ENCODE measurements at regions not wholly inside any gene's neighbourhood (a gene's known extent, or its start where the extent isn't known, plus 50 kb on each side); places are given as distances from the start of the nearest gene placed in this dataset.
"Not testable (repeated sequence)": the region's sequence is repeated elsewhere in the genome, so short reads cannot be mapped to it uniquely, and the experiment has no call there.

DNA sequence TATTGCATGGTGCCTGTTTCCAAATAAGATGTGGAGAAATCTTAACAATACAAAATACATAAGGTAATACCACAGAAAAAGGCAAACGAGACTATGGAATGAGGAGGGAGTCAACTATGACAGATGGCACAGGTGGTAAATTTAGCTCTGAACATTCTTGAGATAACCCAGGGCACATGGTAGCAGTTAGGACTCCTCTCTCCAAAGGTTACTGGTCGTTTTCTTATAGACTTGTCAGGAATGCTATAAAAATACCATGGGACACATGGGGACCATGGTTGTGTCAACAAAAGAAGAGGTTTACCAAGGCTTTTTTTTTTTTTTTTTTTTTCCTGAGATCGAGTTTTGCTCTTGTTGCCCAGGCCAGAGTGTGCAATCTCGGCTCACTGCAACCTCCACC lies 209.4 kb upstream of the RFX3 start:
- no peaks in the 10 kb centered on the region for H3K36me3 Mint-ChIP-seq (ENCODE audit: insufficient read depth in 1 of 3, low read depth in 3 of 3)
- no peak for DNase-seq
- H2BK120ac ChIP-seq (ENCODE audit: low read depth, low read length, poor library complexity, severe bottlenecking): no peak overlapping the region
- no peak overlapping the region for H3T11ph ChIP-seq (ENCODE audit: low read length)
- peaks cover 5 to 6% of the 10 kb centered on the region in 2 experiments for H3K4me1 Mint-ChIP-seq
- H2AFZ ChIP-seq (ENCODE audit: low read length): no peak overlapping the region
- H3K4me3 Mint-ChIP-seq: no peak overlapping the region
- H2BK12ac ChIP-seq (ENCODE audit: insufficient read length, low read depth, low read length): no peak overlapping the region
- no peak overlapping the region for H3K14ac ChIP-seq (ENCODE audit: insufficient read depth, low read length)
- no peak overlapping the region for H3K18ac ChIP-seq (ENCODE audit: insufficient read length, low read depth, low read length)
- no peak overlapping the region for H3K23ac ChIP-seq (ENCODE audit: insufficient read length, low read depth, low read length)
- no peak overlapping the region for H3K56ac ChIP-seq (ENCODE audit: insufficient read length, low read depth, low read length)
- no peak overlapping the region for H3K9ac ChIP-seq (ENCODE audit: extremely low read depth, insufficient read length, low read length)
- H4K91ac ChIP-seq (ENCODE audit: insufficient read length, low read depth, low read length): no peak overlapping the region
- TF ChIP-seq, protein P1, sequence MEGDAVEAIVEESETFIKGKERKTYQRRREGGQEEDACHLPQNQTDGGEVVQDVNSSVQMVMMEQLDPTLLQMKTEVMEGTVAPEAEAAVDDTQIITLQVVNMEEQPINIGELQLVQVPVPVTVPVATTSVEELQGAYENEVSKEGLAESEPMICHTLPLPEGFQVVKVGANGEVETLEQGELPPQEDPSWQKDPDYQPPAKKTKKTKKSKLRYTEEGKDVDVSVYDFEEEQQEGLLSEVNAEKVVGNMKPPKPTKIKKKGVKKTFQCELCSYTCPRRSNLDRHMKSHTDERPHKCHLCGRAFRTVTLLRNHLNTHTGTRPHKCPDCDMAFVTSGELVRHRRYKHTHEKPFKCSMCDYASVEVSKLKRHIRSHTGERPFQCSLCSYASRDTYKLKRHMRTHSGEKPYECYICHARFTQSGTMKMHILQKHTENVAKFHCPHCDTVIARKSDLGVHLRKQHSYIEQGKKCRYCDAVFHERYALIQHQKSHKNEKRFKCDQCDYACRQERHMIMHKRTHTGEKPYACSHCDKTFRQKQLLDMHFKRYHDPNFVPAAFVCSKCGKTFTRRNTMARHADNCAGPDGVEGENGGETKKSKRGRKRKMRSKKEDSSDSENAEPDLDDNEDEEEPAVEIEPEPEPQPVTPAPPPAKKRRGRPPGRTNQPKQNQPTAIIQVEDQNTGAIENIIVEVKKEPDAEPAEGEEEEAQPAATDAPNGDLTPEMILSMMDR (conservative IDR thresholded peaks at IDR 0.05): no peak
- no peak overlapping the region for H2BK15ac ChIP-seq (ENCODE audit: low read depth, low read length)
- H3K27me3 ChIP-seq (ENCODE audit: insufficient read depth, low read length): no peaks in the 10 kb centered on the region
- H4K20me1 ChIP-seq (ENCODE audit: control insufficient read depth, insufficient read depth, insufficient read length): no peaks in the 10 kb centered on the region
- no peak overlapping the region for H2BK5ac ChIP-seq (ENCODE audit: insufficient read length, low read length)
- H3K27ac ChIP-seq (ENCODE audit: insufficient read length, low read depth, low read length): no peak overlapping the region
- no peak overlapping the region for H3K4ac ChIP-seq (ENCODE audit: low read depth, low read length)
- no peak overlapping the region for H2BK20ac ChIP-seq (ENCODE audit: low read depth, low read length, poor library complexity, severe bottlenecking)
- H3K27ac Mint-ChIP-seq: no peak overlapping the region
- H4K8ac ChIP-seq (replicated peaks; ENCODE audit: insufficient read length, low read depth, low read length): no peak overlapping the region
- H3K9me3 ChIP-seq (ENCODE audit: control insufficient read depth, low read depth, low read length): no peaks in the 10 kb centered on the region
- H2AK5ac ChIP-seq (ENCODE audit: insufficient read length, low read length): no peak overlapping the region
- no peaks in the 10 kb centered on the region for H3K23me2 ChIP-seq (ENCODE audit: insufficient read length, low read depth, low read length, poor library complexity, severe bottlenecking)
- H3K79me2 ChIP-seq (ENCODE audit: insufficient read depth, low read length): no peaks in the 10 kb centered on the region
- H3K27me3 Mint-ChIP-seq (ENCODE audit: low read depth): no peaks in the 10 kb centered on the region; the same call in 1 of the 2 replicates
- peaks cover 0 to 2% of the 10 kb centered on the region in 2 experiments; a peak in 1 of 5 replicates for H3K9me3 Mint-ChIP-seq
- no peak overlapping the region for H4K5ac ChIP-seq (ENCODE audit: insufficient read length, low read depth, low read length)
- no CpG with 5 or more reads among the region's 4 CpGs for WGBS (ENCODE audit: extremely low coverage, insufficient read length, low lambda C conversion rate)
- no peaks in the 10 kb centered on the region; the same call in 1 of the 2 replicates for H3K4me1 ChIP-seq (ENCODE audit: insufficient read depth, low read length)
- no peak overlapping the region for H3K4me2 ChIP-seq (ENCODE audit: insufficient read depth, insufficient read length, low read length)
- H3K79me1 ChIP-seq (ENCODE audit: insufficient read depth, low read depth, low read length, poor library complexity, severe bottlenecking): no peaks in the 10 kb centered on the region

DNA sequence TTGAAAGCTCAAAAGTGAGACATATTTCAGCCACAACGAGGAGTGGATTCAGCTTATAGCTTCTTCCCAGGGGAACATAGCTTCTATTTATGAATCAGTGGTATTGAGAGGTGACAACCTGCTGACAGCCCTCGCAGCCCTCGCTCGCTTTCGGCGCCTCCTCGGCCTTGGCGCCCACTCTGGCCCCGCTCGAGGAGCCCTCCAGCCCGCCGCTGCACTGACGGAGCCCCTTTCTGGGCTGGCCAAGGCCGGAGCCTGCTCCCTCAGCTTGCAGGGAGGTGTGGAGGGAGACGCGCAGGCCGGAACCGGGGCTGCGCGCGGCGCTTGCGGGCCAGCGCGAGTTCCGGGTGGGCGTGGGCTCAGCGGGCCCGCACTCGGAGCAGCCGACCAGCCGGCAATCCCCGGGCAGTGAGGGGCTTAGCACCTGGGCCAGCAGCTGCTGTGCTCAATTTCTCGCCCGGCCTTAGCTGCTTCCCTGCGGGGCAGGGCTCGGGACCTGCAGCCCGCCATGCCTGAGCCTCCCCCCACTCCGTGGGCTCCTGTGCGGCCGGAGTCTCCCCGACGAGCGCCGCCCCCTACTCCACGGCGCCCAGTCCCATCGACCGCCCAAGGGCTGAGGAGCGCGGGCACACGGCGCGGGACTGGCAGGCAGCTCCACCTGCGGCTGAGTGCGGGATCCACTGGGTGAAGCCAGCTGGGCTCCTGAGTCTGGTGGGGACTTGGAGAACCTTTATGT lies 207.9 kb upstream of the RFX3 start:
- H3K36me3 Mint-ChIP-seq (ENCODE audit: insufficient read depth in 1 of 3, low read depth in 3 of 3); H2BK12ac ChIP-seq (ENCODE audit: insufficient read length, low read depth, low read length); H4K20me1 ChIP-seq (ENCODE audit: control insufficient read depth, insufficient read depth, insufficient read length); H3K56ac ChIP-seq (ENCODE audit: insufficient read length, low read depth, low read length); H2BK20ac ChIP-seq (ENCODE audit: low read depth, low read length, poor library complexity, severe bottlenecking); H3K27ac Mint-ChIP-seq; H3K4me2 ChIP-seq (ENCODE audit: insufficient read depth, insufficient read length, low read length); H4K8ac ChIP-seq (replicated peaks; ENCODE audit: insufficient read length, low read depth, low read length); H3T11ph ChIP-seq (ENCODE audit: low read length); H3K27me3 Mint-ChIP-seq (ENCODE audit: low read depth); H3K79me2 ChIP-seq (ENCODE audit: insufficient read depth, low read length); H3K23ac ChIP-seq (ENCODE audit: insufficient read length, low read depth, low read length); H3K23me2 ChIP-seq (ENCODE audit: insufficient read length, low read depth, low read length, poor library complexity, severe bottlenecking); H3K4me3 Mint-ChIP-seq; H2BK5ac ChIP-seq (ENCODE audit: insufficient read length, low read length); H2AFZ ChIP-seq (ENCODE audit: low read length); H3K18ac ChIP-seq (ENCODE audit: insufficient read length, low read depth, low read length); H3K4ac ChIP-seq (ENCODE audit: low read depth, low read length); H4K91ac ChIP-seq (ENCODE audit: insufficient read length, low read depth, low read length); H2BK120ac ChIP-seq (ENCODE audit: low read depth, low read length, poor library complexity, severe bottlenecking); H2BK15ac ChIP-seq (ENCODE audit: low read depth, low read length); H2AK5ac ChIP-seq (ENCODE audit: insufficient read length, low read length); H3K9ac ChIP-seq (ENCODE audit: extremely low read depth, insufficient read length, low read length); H3K79me1 ChIP-seq (ENCODE audit: insufficient read depth, low read depth, low read length, poor library complexity, severe bottlenecking); H3K14ac ChIP-seq (ENCODE audit: insufficient read depth, low read length); H4K5ac ChIP-seq (ENCODE audit: insufficient read length, low read depth, low read length); H3K9me3 Mint-ChIP-seq; DNase-seq; H3K4me1 Mint-ChIP-seq; H3K27me3 ChIP-seq (ENCODE audit: insufficient read depth, low read length); H3K4me1 ChIP-seq (ENCODE audit: insufficient read depth, low read length); H3K27ac ChIP-seq (ENCODE audit: insufficient read length, low read depth, low read length); H3K9me3 ChIP-seq (ENCODE audit: control insufficient read depth, low read depth, low read length): not testable (repeated sequence)
- no CpG with 5 or more reads among the region's 56 CpGs for WGBS (ENCODE audit: extremely low coverage, insufficient read length, low lambda C conversion rate)

Data from H9 (cell line).